ENCODE measurements at regions not wholly inside any gene's neighbourhood (a gene's known extent, or its start where the extent isn't known, plus 50 kb on each side); places are given as distances from the start of the nearest gene placed in this dataset.

DNA sequence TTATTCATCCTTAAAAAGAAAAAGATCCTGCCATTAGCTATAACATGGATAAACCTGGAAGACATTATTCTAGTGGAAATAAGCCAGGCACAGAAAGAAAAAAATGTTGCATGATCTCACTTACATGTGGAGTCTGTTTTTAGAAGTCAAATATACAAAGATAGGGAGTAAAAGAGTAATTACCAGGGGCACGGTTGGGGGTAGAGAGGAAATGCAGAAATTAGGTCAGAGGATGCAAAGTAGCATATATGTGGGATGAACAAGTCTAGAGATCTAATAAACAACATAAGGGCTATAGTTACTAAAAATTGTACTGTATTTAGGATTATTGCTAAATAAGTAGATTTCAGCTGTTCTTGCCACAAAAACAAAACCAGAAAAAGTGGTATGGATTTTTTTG, 61.4 kb upstream of the CD53 start:
- H3K9ac ChIP-seq (ENCODE audit: insufficient read depth, low read depth, low read length), result no peak overlapping the region
- H3K27me3 ChIP-seq (ENCODE audit: control insufficient read depth in 1 of 2, insufficient read depth in 2 of 2, low read length in 2 of 2), result no peaks in the 10 kb centered on the region
- H3K4me1 ChIP-seq (ENCODE audit: insufficient read depth, low read length), result no peaks in the 10 kb centered on the region
- POLR2A ChIA-PET, result no interaction called here
- no peak for ATAC-seq
- H4K20me1 ChIP-seq (ENCODE audit: insufficient read depth, low read length), result no peaks in the 10 kb centered on the region
- no peak overlapping the region for H3K27ac ChIP-seq (ENCODE audit: extremely low read length, insufficient read depth, low read length)
- no peak overlapping the region for H3K4me3 ChIP-seq (replicated peaks in 1 of 3; ENCODE audit: insufficient read depth in 1 of 3, low read depth in 2 of 3, low read length in 3 of 3)
- no peak overlapping the region for H3K4me2 ChIP-seq (ENCODE audit: low read depth, low read length)
- intact Hi-C loops (cut with micrococcal nuclease; ENCODE audit: unreplicated experiment), result no loop called here
- no peaks in the 10 kb centered on the region for H3K79me2 ChIP-seq (ENCODE audit: insufficient read depth, low read length)
- no peak overlapping the region for H2AFZ ChIP-seq (ENCODE audit: low read length)
- in situ Hi-C loops (cut with HindIII; ENCODE audit: extremely low pct_ligation_motif_present, low pct_unique_long_range_greater_than_20kb), result no loop called here
- H3K9me3 ChIP-seq (ENCODE audit: low read length), result no peaks in the 10 kb centered on the region
- WGBS (ENCODE audit: low lambda C conversion rate), result 0% methylated on average over 1 of the region's 1 CpG
- no TSS peak for BruUV-seq (replicated peaks)
- H3K36me3 ChIP-seq (replicated peaks in 1 of 2; ENCODE audit: control insufficient read depth in 1 of 2, insufficient read depth in 2 of 2, low read length in 2 of 2), result no peaks in the 10 kb centered on the region
- CTCF ChIA-PET (ENCODE audit: low intra/inter-chr PET ratio, low total read pairs), result no interaction called here
- no peak for FAIRE-seq
- DNase-seq (ENCODE audit: low spot score), result no peak
- no peak for TF ChIP-seq ZNF451 (CRISPR knock-in tag; IDR thresholded peaks at IDR 0.05)
- TF ChIP-seq TBX3 (IDR thresholded peaks at IDR 0.05; ENCODE audit: borderline replicate concordance), result no peak
- TF ChIP-seq, protein P1, sequence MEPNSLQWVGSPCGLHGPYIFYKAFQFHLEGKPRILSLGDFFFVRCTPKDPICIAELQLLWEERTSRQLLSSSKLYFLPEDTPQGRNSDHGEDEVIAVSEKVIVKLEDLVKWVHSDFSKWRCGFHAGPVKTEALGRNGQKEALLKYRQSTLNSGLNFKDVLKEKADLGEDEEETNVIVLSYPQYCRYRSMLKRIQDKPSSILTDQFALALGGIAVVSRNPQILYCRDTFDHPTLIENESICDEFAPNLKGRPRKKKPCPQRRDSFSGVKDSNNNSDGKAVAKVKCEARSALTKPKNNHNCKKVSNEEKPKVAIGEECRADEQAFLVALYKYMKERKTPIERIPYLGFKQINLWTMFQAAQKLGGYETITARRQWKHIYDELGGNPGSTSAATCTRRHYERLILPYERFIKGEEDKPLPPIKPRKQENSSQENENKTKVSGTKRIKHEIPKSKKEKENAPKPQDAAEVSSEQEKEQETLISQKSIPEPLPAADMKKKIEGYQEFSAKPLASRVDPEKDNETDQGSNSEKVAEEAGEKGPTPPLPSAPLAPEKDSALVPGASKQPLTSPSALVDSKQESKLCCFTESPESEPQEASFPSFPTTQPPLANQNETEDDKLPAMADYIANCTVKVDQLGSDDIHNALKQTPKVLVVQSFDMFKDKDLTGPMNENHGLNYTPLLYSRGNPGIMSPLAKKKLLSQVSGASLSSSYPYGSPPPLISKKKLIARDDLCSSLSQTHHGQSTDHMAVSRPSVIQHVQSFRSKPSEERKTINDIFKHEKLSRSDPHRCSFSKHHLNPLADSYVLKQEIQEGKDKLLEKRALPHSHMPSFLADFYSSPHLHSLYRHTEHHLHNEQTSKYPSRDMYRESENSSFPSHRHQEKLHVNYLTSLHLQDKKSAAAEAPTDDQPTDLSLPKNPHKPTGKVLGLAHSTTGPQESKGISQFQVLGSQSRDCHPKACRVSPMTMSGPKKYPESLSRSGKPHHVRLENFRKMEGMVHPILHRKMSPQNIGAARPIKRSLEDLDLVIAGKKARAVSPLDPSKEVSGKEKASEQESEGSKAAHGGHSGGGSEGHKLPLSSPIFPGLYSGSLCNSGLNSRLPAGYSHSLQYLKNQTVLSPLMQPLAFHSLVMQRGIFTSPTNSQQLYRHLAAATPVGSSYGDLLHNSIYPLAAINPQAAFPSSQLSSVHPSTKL (CRISPR knock-in tag; IDR thresholded peaks at IDR 0.05), result no peak
- no peak for TF ChIP-seq CC2D1A (CRISPR knock-in tag; IDR thresholded peaks at IDR 0.05)
- no peak for TF ChIP-seq PHF20 (CRISPR knock-in tag; IDR thresholded peaks at IDR 0.05)
- TF ChIP-seq NRL (CRISPR knock-in tag; IDR thresholded peaks at IDR 0.05; ENCODE audit: borderline replicate concordance), result no peak
- TF ChIP-seq, protein P2, sequence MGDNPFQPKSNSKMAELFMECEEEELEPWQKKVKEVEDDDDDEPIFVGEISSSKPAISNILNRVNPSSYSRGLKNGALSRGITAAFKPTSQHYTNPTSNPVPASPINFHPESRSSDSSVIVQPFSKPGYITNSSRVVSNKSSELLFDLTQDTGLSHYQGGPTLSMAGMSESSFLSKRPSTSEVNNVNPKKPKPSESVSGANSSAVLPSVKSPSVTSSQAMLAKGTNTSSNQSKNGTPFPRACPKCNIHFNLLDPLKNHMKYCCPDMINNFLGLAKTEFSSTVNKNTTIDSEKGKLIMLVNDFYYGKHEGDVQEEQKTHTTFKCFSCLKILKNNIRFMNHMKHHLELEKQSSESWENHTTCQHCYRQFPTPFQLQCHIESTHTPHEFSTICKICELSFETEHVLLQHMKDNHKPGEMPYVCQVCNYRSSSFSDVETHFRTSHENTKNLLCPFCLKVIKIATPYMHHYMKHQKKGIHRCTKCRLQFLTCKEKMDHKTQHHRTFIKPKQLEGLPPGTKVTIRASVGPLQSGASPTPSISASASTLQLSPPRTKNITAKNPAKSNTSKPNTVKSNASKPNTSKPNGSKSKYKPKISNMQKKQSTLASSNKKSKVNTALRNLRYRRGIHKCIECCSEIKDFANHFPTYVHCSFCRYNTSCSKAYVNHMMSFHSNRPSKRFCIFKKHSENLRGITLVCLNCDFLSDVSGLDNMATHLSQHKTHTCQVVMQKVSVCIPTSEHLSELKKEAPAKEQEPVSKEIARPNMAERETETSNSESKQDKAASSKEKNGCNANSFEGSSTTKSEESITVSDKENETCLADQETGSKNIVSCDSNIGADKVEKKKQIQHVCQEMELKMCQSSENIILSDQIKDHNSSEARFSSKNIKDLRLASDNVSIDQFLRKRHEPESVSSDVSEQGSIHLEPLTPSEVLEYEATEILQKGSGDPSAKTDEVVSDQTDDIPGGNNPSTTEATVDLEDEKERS (CRISPR knock-in tag; IDR thresholded peaks at IDR 0.05), result no peak
- no peak for TF ChIP-seq SOX6 (IDR thresholded peaks at IDR 0.05)
- no peak for TF ChIP-seq SOX6 (CRISPR knock-in tag; IDR thresholded peaks at IDR 0.05)
- no peak for TF ChIP-seq MBD4 (IDR thresholded peaks at IDR 0.05; ENCODE audit: borderline replicate concordance, low read length)
- TF ChIP-seq, protein P3, sequence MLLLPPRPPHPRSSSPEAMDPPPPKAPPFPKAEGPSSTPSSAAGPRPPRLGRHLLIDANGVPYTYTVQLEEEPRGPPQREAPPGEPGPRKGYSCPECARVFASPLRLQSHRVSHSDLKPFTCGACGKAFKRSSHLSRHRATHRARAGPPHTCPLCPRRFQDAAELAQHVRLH (CRISPR knock-in tag; IDR thresholded peaks at IDR 0.05; ENCODE audit: borderline replicate concordance, low read depth), result no peak
- no peak for TF ChIP-seq TSC22D2 (CRISPR knock-in tag; IDR thresholded peaks at IDR 0.05; ENCODE audit: borderline replicate concordance)
- no peak for TF ChIP-seq ZNF383 (CRISPR knock-in tag; IDR thresholded peaks at IDR 0.05; ENCODE audit: borderline replicate concordance)
- no peak for TF ChIP-seq TARDBP (CRISPR knock-in tag; IDR thresholded peaks at IDR 0.05)
- TF ChIP-seq BCL6 (CRISPR knock-in tag; IDR thresholded peaks at IDR 0.05), result no peak
